NCI-H446 (cell line): ENCODE measurements at regions not wholly inside any gene's neighbourhood (a gene's known extent, or its start where the extent isn't known, plus 50 kb on each side); places are given as distances from the start of the nearest gene placed in this dataset.

Experiments used
- DNase-seq, 2 experiments: peaks; one replicate each; lab custom pipeline; 2025; lab: John Stamatoyannopoulos, UW

GRCh38 chr20:50406610-50407136 is 103.5 kb upstream of the PTPN1 start:
- DNase-seq: no peak

DNA sequence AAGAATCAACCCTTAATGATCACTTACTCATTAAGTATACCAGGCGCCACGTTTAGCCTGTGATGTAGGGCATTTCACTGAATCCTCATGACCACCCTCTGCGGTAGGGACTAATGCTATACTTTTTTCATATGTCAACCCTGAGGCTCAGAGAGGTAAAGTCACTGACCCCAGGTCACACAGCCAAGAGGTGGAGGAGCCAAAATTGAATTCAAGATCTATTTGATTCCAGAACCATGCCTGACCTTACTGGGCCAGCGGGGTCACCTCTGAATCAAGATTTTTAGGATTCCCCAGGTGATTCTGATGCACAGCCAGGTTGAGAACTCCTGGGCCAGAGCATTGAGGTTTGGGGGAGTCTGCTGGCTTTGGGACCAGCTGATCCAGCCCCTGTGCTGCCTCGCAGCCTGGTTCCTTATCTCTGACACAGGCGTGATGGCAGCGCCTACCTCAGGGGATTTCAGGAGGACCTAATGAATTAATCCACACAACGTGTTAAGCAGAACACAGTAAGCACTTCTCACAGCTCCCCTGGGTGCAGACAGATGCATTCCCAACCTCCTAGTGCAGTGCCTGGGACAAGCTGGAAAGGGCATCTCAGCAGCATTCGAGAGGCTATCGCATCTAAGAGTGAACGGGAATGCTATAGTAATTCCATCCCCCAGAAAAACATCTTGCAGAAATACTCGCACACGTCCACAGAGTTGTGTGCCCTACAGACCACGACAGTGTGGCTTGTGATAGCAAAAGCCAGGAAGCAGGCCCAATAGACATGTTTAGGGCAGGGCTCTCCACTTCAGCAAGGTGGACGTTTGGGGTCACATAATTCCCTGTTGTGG is 101.4 kb upstream of the PTPN1 start:
- DNase-seq: no peak

DNA sequence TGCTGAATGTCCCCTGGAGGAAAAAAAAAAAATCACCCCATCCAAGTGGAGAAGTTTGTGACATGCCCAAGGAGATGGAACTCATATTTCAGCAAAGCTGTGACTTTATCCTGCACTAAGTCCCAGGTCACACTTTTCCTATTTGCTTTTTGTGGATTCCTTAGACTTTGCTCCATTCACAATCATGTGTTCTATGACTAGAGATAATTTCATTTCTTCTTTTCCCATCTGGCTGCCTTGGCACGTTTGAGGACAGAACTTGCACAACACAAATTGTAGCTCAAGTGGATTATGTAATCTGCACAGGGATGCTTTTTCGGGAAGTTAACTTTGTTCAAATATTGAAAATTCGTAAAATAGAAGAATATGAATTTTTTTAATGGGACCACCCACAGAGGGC is 100.7 kb upstream of the PTPN1 start:
- no peak for DNase-seq

GRCh38 chr20:50410343-50410742 is 99.8 kb upstream of the PTPN1 start:
- DNase-seq: no peak

DNA sequence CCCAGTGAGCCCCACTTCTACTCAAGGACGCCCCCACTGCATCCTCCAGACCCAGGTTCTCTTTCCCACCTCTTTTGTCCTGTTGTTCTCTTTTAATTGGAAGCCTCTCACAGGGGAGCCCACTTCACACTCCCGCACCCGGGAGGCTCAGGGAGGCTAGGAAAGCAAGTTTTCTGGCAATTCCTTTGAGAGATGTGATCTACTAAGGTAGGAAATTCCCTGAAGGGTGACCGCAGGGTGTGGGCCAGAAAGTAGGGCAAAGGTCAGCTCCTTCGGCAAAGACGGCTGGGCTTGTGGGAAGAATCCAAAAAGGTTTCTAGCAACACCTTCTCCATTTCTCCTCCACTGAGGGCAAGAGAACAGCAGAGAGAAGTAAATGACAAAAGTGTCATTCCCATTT is 98.1 kb upstream of the PTPN1 start:
- no peak for DNase-seq

GRCh38 chr20:50412499-50412898 is 97.7 kb upstream of the PTPN1 start:
- DNase-seq: no peak

DNA sequence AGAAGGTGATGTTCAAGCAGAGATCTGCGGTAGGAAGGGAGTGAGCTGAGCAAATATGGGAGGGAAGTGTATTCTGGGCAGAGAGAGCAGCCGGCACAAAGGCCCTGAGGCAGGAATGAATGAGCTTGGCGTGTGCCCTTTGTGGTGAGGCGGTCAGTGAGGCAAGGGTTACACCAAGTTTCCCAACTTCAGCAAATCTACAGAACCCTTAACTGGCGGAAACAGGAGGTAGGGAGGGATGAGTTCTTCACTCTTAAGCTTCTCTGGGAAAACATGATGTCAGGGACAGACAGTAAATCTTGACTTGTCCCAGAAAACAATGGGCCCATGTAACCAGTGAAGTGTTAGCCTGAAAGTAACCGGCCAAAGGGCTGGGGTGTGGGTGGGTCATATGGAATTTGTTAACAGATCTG is 97.1 kb upstream of the PTPN1 start:
- no peak for DNase-seq

GRCh38 chr20:50415021-50415515 is 95.1 kb upstream of the PTPN1 start:
- no peak for DNase-seq

- DNase-seq: no peak
Measured at GRCh38 chr20:50415516-50416268, 94.5 kb upstream of the PTPN1 start.

DNA sequence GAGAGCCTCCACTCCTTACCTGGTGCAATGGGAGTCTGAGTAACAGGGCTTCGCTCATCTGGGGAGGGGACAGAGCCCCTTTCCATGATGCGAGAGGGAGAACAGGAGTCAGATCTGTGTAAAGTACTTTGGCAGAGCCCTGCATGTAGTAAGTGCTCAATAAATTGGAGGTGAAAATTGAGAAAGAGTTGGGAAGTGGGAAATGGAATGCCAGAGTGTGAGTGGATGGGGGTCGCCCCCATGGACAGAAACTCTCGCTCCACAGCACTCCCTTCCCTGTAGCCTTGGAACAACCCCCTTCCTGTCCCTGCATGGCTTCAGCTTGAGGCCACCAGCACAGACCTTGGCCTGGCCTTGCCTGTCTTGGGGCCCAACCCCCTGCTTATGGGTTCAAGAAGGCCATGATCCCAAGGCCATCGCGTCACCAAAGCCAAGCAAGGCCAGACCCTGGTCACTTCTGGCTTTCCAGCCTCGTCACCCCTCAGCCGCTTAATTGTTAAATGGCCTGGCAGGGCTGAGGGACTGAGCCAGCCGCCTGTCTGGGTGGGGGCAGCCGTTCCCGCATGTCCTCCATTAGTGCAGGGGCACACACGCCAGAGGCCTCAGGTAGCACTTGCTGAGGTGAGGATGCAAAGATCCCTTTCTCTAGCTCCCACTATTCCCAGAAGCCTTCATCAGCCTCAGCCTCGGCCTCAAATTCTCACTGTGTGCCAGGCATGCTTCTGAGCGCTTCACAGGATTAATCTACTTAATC is 93.7 kb upstream of the PTPN1 start:
- no peak for DNase-seq

- no peak for DNase-seq
Measured at GRCh38 chr20:50417023-50417329, 93.2 kb upstream of the PTPN1 start.

- DNase-seq: no peak
Measured at GRCh38 chr20:50417484-50418235, 92.5 kb upstream of the PTPN1 start.

DNA sequence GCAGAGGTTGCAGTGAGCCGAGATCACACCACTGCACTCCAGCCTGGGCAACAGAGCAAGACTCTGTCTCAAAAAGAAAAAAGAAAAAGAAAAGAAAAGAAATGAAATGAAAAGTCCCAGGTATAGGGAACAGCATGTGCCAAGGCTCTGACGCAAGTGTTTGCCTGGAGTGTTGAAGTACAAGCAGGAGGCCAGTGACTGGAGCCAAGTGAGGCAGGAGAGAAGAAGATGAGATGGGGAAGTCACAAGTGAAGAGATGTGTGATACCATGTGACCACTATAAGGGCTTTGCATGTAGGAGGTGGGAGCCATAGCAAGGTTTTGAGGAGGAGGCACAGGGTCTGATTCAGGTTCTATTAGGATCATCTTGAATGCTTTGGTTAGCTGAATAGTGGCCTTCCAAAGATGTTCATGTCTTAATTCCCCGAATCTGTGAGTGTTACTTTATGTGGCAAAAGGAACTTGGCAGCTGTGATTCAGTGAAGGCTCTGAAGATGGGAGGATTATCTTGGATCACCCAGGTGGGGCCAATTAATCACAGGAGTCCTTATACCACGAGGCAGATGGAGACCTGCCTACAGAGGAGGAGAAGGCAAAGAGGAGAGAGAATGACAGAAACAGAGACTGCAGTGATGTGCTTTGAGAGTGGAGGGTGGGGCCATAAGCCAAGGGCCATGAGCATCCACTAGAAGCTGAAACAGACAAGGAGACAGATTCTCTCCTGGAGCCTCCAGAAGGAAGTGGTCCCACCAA is 91.1 kb upstream of the PTPN1 start:
- DNase-seq: no peak

- DNase-seq: no peak
Measured at GRCh38 chr20:50420380-50420779, 89.8 kb upstream of the PTPN1 start.

DNA sequence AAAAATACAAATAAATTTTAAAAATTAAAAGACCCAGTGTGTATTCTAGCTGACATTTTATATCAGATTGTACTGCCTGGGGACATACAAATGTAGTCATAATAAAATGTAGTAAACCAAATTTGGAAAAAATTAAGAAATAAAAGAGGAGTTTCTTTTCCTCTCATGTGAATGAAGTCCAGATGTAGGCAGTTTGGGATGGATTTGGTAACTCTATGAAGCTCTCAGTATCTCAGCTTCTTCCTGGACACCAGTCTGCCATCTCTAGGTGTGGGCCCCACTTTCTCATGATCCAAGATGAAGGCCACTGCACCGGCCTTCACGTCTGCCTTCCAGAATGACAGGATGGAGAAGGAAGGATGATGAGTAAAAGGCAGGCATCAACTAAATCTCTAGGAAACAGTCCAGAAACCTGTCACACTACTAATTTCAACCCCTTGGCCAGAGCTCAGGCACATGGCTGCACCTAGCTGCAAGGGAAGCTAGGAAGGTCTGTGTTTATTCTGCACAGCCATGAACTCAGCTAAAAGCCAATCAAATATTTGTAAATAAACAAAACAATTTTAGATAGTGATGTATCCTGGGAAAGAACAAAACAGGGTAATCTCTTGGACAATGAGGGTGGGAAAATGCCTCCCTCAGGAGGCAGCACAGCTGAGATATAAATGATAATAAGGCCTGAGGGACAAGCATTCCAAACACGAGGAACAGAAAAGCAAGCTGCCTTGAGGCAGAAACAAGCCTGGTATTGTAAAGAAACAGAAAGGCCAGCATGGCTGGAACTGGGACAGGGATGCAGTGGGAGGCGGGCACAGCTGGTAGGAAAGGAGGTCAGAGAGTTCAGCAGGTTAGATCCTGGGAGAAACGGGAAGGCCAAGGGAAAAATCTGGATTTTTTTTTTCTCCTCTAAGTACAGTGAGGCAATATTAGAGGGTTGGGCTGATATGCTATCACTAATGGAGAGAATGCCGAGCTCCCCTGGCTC is 88.5 kb upstream of the PTPN1 start:
- no peak for DNase-seq

DNA sequence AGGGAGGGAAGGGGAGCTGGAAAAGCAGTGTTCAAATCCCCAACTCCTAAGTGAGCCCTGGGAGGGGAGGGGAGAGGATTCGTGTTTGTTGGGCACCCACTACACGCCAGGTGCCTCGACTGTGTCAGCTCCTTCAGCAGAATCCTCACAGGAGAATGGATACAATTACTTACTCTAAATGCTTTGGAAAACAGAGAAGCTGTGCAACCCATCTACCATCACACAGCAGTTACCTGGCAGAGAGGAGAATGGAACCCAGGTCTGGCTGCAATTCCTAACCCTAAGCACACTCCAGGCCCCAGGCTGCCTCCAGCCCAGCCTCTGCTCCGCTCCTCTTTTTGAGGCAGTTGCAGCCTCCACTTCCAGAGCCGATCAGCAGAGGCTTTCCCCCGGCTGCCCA is 86.4 kb upstream of the PTPN1 start:
- no peak for DNase-seq

- peak in 1 of 2 experiments; percentile 50 for DNase-seq
Measured at GRCh38 chr20:50425076-50425475, 85.1 kb upstream of the PTPN1 start.

DNA sequence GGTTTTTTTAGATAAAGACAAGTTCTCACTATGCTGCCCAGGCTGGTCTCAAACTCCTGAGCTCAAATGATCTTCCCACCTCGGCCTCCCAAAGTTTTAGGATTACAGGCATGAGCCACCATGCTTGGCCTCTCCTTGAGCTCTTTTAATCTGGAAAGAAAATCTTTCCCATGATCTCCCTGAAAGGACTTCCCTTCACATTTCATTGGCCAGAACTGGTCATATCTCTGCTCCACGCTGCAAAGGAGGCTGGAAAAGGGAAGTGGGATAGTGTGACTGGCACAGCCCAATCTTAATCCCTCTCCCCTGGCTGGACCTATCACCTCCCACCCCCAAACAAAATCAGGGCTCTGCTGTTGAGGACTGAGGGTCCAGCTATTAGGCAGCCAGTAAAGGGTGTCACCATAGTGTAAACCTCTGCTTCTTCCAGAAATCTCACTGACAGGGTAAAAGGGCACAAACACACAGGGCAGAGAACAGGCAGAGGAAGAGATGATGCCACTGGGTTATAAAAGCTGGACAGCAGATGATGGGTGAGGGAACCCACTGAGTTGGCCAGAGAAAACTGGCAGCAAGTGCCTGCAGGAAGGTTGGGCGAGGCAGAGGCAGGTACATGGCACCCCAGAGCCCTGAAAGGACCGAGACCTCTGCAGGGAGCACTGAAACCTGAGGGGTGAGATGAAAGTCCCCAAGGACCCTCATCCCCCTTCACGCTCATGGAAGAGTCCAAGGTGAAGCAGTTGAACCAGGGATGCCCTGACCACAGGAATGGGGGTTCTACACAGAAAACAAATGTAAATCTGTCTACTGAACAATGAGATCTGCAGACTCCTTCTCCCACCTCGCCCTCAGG is 83.1 kb upstream of the PTPN1 start:
- no peak for DNase-seq

DNA sequence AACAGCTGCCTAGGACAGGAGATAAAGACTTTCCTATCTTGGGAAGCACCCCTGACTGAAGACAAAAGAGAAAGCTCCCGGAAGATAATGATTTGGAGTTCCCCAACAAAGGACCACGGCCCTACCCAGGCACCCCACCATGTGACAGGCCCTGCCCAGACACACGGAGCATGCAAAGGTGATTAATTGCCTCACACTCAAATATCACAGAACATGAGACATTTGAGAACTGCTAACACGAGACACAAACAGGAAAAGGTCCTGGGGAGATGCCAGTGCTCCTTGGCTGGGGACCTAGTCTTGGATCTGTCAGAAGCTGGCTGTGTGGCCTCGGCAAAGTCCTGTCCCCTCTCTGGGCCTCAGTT is 82.5 kb upstream of the PTPN1 start:
- no peak for DNase-seq
